ENCODE measurements at regions not wholly inside any gene's neighbourhood (a gene's known extent, or its start where the extent isn't known, plus 50 kb on each side); places are given as distances from the start of the nearest gene placed in this dataset.

GRCh38 chr16:86393907-86394626 lies 116.3 kb upstream of the FOXF1 start:
- TF ChIP-seq SPI1 (IDR thresholded peaks at IDR 0.05; ENCODE audit: borderline replicate concordance, low read depth): no peak
- no peak for TF ChIP-seq REST (IDR thresholded peaks at IDR 0.05; ENCODE audit: insufficient replicate concordance, low read depth)
- TF ChIP-seq POLR2AphosphoS5 (IDR thresholded peaks at IDR 0.05; ENCODE audit: low read depth): no peak
- no peak for TF ChIP-seq GABPA (IDR thresholded peaks at IDR 0.05; ENCODE audit: low read depth)
- no peak for TF ChIP-seq CTCF (IDR thresholded peaks at IDR 0.05; ENCODE audit: insufficient read depth, low read length)
- Histone ChIP-seq H3K27me3 (ENCODE audit: insufficient read depth, poor library complexity, severe bottlenecking) (no peaks in the 10 kb centered on the region), H3K4me3 (replicated peaks; ENCODE audit: insufficient read depth, low read length) (no peak overlapping the region), H3K27ac (replicated peaks) (no peak overlapping the region)
- DNase-seq (ENCODE audit: low read depth in 1 of 2, low spot score in 1 of 2): no peak

GRCh38 chr16:86395477-86395876 lies 114.8 kb upstream of the FOXF1 start:
- no peak for DNase-seq (ENCODE audit: low read depth in 1 of 2, low spot score in 1 of 2)
- TF ChIP-seq POLR2AphosphoS5 (IDR thresholded peaks at IDR 0.05; ENCODE audit: low read depth): no peak
- no peak for TF ChIP-seq GABPA (IDR thresholded peaks at IDR 0.05; ENCODE audit: low read depth)
- TF ChIP-seq REST (IDR thresholded peaks at IDR 0.05; ENCODE audit: insufficient replicate concordance, low read depth): no peak
- TF ChIP-seq SPI1 (IDR thresholded peaks at IDR 0.05; ENCODE audit: borderline replicate concordance, low read depth): no peak
- TF ChIP-seq CTCF (IDR thresholded peaks at IDR 0.05; ENCODE audit: insufficient read depth, low read length): no peak
- H3K27me3 ChIP-seq (ENCODE audit: insufficient read depth, poor library complexity, severe bottlenecking): no peaks in the 10 kb centered on the region
- H3K27ac ChIP-seq (replicated peaks): no peak overlapping the region
- no peak overlapping the region for H3K4me3 ChIP-seq (replicated peaks; ENCODE audit: insufficient read depth, low read length)

GRCh38 chr16:86396422-86396821 lies 113.9 kb upstream of the FOXF1 start:
- no peak overlapping the region for H3K4me3 ChIP-seq (replicated peaks; ENCODE audit: insufficient read depth, low read length)
- no peak overlapping the region for H3K27ac ChIP-seq (replicated peaks)
- TF ChIP-seq REST (IDR thresholded peaks at IDR 0.05; ENCODE audit: insufficient replicate concordance, low read depth) (no peak), SPI1 (IDR thresholded peaks at IDR 0.05; ENCODE audit: borderline replicate concordance, low read depth) (no peak), GABPA (IDR thresholded peaks at IDR 0.05; ENCODE audit: low read depth) (no peak), CTCF (IDR thresholded peaks at IDR 0.05; ENCODE audit: insufficient read depth, low read length) (no peak), POLR2AphosphoS5 (IDR thresholded peaks at IDR 0.05; ENCODE audit: low read depth) (no peak)
- no peaks in the 10 kb centered on the region for H3K27me3 ChIP-seq (ENCODE audit: insufficient read depth, poor library complexity, severe bottlenecking)
- DNase-seq (ENCODE audit: low read depth in 1 of 2, low spot score in 1 of 2): no peak

Data from HL-60 (cell line).